GM12865 (cell line): ENCODE measurements at regions not wholly inside any gene's neighbourhood (a gene's known extent, or its start where the extent isn't known, plus 50 kb on each side); places are given as distances from the start of the nearest gene placed in this dataset.

ENCODE experiments used
- DNase-seq: peaks from one replicate; pipeline ENCODE4 v3.0.0; 2010; ENCODE audit warnings: low read depth
- H3K4me3 ChIP-seq: 2 replicates; pipeline ENCODE4 v1.5.1; 2011; ENCODE audit warnings: mild to moderate bottlenecking, low read depth, low read length, control low read depth
- TF ChIP-seq, protein P1 (sequence below): IDR thresholded peaks from 2 replicates; pipeline ENCODE4 v1.5.1; 2011; ENCODE audit warnings: low read length, control low read depth, low read depth, inconsistent platforms; ENCODE audit not compliant: insufficient read depth; ENCODE audit errors: missing control alignments

DNA sequence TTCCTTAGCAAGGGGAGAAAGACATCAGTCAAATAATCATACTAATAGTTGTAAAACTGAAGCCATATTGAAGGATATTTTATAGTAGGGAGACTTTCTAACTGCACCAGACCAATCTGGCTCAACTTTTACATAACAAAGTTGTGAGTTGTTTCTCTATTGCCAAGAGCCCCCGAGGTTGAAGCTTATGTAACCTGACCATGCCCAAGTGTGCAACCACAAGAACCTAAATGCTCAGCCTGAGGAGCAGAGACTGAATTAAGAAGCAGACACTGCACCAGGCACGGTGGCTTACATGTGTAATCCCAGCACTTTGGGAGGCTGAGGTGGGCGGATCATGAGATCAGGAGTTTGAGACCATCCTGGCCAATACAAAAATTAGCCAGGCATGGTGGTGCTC lies 77.3 kb upstream of the ARMC3 start:
- TF ChIP-seq, protein P1, sequence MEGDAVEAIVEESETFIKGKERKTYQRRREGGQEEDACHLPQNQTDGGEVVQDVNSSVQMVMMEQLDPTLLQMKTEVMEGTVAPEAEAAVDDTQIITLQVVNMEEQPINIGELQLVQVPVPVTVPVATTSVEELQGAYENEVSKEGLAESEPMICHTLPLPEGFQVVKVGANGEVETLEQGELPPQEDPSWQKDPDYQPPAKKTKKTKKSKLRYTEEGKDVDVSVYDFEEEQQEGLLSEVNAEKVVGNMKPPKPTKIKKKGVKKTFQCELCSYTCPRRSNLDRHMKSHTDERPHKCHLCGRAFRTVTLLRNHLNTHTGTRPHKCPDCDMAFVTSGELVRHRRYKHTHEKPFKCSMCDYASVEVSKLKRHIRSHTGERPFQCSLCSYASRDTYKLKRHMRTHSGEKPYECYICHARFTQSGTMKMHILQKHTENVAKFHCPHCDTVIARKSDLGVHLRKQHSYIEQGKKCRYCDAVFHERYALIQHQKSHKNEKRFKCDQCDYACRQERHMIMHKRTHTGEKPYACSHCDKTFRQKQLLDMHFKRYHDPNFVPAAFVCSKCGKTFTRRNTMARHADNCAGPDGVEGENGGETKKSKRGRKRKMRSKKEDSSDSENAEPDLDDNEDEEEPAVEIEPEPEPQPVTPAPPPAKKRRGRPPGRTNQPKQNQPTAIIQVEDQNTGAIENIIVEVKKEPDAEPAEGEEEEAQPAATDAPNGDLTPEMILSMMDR: no peak

DNA sequence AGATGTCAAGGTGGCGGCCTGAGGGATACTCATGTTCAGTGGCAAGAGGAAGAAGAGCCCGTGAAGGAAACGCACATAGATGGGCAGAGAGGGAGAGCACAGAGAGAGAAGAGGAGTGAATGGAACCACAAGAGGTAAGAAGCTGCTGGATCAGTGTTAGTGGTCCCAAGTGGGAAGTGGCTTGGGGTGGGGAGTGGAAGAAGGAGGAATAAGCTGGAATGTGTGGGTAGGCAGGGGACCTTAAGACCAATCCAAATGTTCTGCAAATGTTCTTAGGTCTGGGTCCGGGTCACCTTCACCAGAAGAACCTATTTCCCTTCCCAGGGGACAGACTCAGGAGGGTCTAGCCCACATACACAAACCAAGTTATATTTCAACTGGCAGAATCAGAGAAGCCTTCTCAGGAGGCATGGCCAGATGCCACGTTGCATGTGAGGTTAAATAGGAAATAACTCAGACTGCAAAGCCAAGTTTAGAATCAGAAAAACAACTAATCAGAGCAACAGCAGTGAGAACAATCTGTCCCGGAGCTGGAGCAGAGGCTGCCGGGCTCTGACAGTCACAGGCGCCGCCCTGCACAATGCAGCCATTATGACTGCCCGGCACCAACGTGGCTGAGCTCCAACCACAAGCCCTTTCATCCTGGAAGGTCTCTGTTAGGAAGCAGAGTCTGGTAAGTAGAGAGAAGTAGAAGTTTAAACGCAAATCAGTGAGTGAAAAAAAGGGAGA lies 78.6 kb upstream of the ARMC3 start:
- TF ChIP-seq, protein P1: no peak
- DNase-seq: no peak
- no peak overlapping the region for H3K4me3 ChIP-seq

More for the DNA sequence above, 77.3 kb upstream of the ARMC3 start:
- DNase-seq: no peak
- no peak overlapping the region for H3K4me3 ChIP-seq

DNA sequence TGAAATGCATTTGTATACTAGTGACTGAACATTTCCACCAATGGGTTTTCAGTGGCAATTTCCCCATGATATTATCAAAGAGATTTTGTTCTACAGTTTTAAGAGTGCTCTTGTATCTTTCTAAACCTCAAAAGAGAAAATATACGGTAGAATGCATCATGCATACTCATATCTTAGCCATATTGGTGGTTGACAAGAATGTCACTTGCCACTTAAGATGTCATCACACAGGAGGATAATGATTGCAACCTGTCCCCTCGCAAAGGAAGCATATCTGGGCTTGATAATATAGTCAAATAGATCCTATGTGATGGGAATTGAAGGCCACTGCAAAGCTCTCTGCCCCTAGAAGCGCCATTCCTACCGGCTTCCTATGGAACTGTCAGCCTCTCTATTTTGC lies 79.3 kb upstream of the ARMC3 start:
- no peak overlapping the region for H3K4me3 ChIP-seq
- TF ChIP-seq, protein P1: no peak
- DNase-seq: no peak

DNA sequence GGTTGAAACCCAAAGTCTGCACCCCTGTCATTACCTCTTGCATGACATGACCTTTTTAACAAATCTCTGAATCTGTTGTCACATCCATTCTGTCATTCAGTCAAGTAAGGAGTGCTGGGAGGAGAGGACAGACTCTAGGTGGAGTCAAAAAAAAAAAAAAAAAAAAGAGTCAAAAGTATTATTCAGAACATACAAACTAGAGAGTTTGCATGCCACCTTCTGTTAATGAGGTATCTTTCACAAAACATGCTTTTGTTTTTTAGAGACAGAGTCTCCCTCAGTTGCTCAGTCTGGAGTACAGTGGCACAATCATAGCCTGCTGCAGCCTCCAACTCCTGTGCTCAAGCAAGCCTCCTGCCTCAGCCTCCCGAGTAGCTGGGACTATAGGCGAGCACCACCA lies 81.6 kb upstream of the ARMC3 start:
- TF ChIP-seq, protein P1: no peak
- no peak overlapping the region for H3K4me3 ChIP-seq
- DNase-seq: no peak

DNA sequence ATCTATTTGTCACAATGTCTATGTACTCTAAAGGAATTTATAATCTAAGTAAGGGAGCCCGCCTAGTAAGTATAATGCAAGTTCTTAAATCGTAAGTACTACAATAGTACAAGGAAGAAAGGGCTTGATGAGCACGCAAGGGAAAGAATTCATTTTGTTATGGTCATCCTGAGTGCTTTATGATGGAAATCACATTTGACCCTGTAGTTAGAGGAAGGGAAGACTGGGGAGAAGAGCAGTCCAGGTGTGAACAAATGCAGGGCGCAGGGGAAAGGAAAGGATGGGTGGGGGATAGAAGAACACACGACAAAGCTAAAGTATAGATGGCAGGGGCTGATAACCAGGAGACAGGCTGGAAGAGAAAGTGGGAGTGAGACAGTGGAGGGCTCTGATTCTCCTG lies 88.2 kb upstream of the ARMC3 start:
- H3K4me3 ChIP-seq: no peak overlapping the region
- DNase-seq: no peak
- TF ChIP-seq, protein P1: no peak

DNA sequence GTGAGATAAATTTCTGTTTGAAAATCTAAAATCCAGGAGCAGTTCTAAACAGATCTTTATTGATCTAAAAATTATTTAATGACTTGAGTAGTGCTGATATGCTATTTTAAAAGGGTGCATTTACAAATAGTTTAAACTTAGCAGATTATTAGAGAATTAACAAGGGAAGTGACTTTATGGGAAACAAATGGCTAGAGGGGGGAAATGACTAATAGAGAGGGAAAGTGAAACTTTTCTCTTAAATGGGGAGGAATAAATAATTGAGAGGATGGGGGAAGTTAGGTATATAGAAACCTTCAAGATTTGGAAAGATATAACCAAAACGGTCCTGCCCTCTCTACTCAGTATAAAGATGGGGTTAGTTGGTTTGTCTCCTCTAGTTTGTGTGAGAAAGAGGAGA lies 90.1 kb upstream of the ARMC3 start:
- TF ChIP-seq, protein P1: no peak
- H3K4me3 ChIP-seq: no peak overlapping the region
- no peak for DNase-seq

DNA sequence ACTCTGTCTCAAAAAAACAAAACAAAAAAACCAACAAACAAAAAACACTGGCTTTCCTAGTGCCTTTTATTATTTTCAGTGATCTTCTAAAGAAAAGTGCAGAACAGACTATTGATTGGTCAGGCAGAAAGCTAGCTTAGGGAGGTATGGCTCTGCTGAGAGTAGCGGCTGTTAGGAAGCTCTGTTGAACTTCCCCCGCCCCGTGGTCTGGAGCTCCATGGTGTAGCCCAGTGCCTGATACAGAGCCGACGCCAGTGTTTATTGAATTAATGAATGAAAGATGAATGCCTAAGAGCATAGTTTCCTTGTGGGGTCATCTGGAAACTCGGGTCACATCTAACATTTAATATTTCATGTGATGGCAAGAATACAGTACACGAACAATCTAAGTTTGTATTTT lies 90.5 kb upstream of the ARMC3 start:
- H3K4me3 ChIP-seq: no peak overlapping the region
- TF ChIP-seq, protein P1: no peak
- no peak for DNase-seq
